Stimulated activated CD8-positive, alpha-beta memory T cell treated with anti-CD3 and anti-CD28 coated beads, Interleukin-12 subunit alpha, Interleukin-12 subunit beta, amount 100 ng/mL, for 4 hours (primary cell): ENCODE measurements at regions not wholly inside any gene's neighbourhood (a gene's known extent, or its start where the extent isn't known, plus 50 kb on each side); places are given as distances from the start of the nearest gene placed in this dataset.
"Not testable (repeated sequence)": the region's sequence is repeated elsewhere in the genome, so short reads cannot be mapped to it uniquely, and the experiment has no call there.

Experiments
- DNase-seq: peaks from one replicate; pipeline ENCODE4 v3.0.0-alpha.2; 2020; ENCODE audit warnings: low read depth

DNA sequence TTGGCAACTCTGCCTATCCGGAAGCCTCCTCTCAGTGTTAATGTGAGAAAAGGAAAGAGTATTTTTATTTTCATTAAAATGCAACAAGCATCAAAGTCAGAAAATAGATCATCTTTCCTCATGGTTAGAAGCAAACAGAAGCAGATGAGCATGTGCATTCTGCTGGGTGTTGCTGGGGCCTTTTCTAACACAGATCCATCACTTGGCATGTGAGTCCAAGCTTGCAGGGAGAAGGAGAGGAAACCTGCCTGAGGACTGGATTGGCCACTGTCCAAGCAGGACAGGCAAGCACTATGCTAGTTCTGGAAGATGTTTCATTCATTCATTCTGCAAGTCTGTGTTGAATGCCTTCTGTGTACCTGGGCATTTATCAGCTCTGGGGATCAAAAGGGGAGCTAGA, 348.7 kb upstream of the PCSK5 start:
- DNase-seq: no peak

DNA sequence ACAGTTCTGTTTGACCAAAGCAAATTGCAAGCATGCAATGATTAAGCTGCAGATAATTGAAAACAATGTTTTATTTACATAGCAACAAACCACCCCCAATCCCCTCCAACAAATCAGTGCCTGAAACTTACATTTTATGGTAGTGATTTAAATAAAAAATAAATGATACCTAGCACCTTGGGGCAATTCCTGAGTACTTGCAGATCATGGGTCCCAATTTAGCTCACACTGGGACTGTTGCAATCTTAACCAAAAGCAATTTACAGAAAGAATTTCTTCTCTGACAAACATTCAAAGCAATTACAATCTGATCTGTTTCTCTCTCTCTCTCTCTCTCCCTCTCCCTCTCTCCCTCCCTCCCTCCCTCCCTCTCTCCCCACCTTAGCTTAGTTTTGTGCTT, 345.7 kb upstream of the PCSK5 start:
- DNase-seq: no peak

DNA sequence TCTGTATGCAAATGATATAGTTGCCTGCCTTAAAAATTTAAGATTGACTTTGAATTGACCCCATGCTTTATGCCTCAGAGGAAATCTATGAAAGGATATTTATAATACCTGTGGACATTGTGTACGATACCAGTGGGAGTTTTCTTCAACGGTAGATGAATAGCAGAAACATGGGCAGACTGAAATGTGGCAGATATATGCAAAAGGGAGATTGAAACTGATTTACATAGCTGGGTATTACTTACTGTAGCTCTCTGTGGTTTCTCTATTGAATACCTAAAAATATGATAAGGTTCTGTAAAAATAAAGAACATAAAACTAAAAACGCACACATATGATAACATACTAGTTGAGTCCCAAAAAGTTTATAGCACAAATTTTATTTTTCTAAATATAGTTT, 345.2 kb upstream of the PCSK5 start:
- no peak for DNase-seq

DNA sequence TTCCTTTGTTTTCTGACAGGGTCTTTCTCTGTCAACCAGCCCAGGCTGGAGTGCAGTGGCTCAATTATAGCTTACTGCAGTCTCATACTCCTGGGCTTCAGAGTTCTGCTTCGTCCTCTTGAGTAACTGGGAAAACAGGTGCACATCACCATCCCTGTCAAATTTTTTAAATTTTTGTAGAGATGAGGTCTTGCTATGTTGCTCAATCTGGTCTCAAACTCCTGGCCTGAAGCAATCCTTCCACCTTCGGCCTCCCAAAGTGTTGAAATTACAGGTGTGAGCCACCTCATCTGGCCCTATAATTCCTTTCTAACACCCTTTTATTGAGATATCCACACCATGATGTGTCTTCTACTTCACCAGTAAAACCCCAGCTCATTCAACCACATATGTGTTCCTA, 341.6 kb upstream of the PCSK5 start:
- DNase-seq: no peak

DNA sequence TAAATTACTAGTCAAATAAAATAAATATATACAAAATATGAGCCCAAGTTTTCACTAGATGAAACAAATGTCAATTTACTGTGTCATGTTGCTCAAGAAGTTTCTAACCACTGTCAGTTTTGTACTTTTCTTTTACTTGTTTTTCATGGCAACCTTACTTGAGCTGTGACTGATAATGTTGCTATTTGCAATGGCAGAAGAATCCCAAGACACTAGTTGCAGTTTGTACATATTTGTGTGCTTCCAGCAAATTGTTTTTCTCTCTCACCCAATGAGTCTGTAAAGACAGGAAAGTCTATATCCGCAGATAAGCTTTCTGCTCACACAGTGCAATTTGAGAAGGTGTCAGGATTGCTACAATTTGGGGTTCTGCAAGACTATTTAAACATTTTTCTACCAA, 338.6 kb upstream of the PCSK5 start:
- no peak for DNase-seq

DNA sequence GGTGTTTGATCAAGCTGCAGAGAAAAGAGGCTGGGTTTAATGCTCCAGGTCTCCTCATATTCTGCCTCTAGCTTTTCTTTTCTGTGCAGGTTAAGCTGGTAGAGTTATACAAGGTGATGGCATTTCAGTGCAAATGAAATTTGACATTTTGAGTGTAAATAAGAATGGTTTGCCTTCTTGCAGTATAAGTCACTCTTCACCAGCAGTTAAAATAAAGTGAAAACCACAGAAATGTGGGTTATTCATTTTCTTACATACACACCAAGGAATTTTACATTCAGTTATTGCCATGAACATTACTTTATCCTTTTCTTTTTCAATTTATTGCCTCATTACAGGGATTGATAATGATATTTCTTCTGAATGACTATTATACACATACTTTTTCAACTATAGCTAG, 337.5 kb upstream of the PCSK5 start:
- DNase-seq: no peak

DNA sequence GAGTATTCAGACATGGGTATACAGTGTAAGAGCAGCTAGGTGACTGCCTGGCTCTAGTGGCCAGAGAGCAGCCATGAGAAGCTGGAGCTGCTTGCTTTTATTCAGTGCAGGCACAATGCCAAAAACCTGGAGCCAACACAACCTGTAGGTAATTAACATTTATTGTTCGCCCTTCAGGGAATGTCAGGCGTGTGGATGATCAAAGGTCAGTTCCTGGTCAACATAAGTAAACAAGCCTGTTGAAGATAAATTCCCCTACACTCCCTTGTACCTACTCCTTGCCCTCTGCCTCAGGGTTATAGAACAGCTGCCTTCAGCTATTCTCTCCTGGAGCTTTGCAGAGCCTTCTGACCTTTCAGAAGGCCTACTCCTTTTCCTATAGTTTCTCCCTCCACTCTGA, 323.7 kb upstream of the PCSK5 start:
- not testable (repeated sequence) for DNase-seq

DNA sequence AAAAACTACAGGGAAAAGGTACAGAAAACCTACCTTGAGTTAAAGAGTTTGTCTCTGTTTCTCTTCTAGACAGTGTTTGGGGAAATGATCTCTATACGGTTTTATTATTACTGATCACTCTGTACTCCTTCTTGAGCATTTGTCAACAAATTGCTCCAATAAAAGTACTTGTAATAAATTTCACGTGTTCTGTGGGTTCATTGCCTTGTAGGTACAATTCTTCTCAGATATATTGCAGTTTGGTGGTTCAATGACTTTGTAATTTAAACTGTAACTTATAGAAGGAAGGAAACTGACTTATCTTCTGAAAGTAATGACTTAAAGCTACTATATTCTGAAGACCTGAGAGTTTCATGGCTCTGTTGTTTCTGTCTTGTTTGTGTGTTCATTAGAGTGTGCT, 319.9 kb upstream of the PCSK5 start:
- DNase-seq: no peak

DNA sequence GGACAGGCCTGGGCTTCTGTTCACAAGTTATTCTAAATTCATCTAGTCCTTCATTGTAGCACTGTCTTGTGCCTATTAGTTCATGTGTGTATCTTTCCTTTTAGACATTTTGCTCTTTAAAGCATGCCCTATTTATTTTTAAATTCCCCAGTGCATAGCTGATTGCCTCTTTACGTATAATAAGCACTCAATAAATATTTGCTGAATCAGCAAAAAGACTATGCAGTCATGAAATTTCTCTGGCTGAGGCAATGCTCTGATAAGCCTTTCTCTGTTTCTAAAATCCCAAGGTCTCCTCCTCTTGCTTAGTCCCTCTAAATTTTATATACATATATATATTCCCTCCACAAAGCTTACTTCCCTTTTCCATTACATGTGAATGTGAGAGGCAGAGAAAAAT, 315.9 kb upstream of the PCSK5 start:
- DNase-seq: no peak

DNA sequence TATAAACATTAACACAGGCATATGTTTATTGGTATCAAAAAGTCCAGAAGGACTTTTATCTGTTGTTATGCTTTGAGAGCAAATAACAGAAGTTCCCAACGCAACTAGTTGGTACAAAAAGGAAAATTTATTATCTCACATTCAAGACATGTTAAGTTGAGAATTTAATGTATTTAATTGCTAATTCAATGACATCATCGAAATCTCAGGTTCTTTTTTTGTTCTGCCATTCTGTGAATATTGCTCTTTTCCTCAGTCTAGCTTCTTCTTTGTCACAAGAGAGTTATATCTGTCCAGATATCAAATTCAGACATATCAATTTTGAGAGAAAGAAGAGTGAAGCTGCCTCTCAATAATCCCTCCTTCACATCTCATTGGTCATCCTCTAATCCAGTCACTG, 307.6 kb upstream of the PCSK5 start:
- no peak for DNase-seq

DNA sequence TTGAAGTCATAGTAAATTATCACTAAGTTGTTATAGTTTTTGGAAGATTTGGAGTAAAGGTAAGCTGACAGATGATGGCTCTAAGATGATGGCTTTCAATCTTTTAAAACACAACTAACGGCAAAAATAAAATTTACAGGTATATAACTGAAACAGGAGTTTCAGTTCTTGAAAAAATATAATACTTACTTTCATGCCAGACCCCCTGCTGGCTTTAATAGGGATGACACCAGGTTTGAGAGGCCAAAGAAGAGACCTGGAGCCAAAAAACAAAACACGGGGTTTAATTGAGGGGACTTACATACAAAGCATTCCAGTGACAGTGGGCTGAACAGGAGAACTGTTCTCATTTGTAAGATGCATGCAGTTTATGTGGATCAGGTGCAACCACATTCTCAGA, 301.7 kb upstream of the PCSK5 start:
- no peak for DNase-seq

DNA sequence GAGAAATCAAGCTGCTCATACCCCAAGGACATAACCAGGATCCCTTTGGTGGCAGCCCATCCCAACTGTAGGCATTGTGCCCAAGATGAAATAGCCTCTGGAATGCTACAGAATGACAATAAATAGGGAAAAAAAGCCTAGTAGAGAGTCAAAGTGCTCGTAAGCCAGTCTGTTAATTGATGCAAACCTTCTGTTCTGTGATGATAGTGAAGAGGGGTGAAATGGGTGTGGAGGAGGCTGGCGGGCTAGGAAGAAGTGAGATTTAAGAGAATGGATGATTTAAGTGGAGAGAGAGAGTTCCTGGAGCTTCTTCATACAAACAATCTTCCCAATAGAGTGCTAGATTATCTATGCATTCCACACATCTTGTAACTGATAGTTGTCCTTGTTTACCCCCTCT, 301.0 kb upstream of the PCSK5 start:
- no peak for DNase-seq

DNA sequence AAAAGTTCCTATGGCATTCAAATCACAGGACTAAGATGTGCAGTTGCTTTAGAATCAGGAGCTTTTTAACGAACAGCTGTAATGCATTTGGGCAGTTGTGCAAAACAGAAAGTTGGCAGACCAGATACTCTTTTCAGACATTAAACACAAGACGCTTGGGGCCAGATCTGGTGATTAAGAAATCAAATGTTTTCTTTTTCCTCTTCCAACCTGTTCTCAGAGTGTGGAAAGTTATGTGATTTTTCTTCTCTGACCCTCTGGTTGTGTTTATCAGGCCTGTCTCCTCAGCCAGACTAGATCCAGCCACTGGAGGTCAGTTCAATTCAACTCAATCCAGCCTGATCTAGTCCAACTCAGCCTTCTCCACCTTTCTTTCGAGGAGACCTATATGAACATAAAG, 298.5 kb upstream of the PCSK5 start:
- no peak for DNase-seq

DNA sequence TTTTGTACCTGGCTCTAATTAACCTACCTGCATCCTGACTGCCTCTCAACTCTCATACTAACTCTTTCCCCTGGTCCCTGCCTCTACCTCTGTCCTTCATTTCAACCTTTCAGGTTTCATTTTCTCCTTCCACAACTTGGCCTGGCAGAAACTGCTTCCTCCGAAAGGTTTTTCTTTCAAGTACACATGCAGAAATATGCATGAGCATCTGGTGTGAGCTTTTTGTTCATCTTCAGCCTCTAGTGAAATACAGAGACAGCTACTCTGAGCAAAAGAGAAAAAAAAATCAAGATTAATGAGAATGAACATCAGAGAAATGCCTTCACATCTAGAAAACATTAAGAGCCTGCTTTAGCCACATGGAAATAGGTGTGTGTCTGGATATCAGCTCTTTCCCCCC, 297.9 kb upstream of the PCSK5 start:
- DNase-seq: no peak

DNA sequence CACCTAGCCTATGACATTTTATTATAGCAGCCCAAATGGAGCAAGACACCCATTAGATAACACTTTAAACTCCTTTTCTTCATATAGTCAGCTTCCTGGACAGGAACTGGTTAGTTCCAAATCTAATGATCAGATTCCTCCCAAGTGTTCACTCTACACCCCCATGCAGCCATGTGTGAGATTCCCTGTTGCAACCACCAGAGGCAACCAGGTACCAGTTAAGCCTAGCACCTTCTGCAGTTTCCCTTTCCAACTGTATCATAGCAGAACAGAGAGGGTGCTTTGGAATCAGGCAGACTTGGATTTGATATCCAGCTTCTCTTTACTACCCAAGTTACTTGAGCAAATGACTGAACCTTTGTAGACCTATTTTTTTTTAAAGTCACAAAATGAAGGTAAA, 296.6 kb upstream of the PCSK5 start:
- DNase-seq: no peak

DNA sequence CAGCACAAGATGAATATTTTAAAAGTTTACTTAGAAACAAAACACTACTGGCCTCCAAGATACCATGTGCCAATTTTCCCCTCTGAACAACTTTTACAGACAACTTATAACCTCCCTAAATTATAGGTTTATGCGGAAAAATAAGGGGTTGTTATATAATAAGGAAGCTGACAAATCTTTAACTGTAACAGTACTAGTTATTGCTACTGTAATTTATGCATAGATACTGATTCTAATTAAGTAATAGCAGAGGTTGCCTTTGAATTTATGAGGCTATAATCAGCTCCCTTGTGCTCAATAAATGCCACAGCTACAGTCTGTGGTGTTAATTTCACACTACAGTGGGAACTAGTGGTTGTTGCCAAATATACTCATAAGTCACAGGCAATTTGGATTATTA, 291.3 kb upstream of the PCSK5 start:
- no peak for DNase-seq

DNA sequence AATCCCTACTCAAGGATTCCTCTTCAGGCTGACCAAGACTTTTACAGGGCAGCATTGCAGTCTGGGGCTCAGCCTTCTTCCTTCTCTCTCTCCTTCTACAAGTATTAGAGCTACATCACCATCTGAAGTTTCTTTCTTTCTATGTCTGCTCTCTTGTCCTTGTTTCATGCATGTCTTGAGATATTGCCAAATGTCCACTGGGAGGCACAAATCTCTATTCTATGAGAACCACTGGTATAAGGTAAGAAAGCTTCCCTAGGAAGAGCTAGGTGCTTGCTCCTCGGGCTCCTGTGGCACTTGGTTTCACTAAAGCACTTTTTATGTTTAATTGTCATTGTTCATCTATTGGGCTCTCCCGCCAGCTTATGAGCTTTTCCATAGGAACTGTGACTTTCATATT, 289.2 kb upstream of the PCSK5 start:
- DNase-seq: no peak

DNA sequence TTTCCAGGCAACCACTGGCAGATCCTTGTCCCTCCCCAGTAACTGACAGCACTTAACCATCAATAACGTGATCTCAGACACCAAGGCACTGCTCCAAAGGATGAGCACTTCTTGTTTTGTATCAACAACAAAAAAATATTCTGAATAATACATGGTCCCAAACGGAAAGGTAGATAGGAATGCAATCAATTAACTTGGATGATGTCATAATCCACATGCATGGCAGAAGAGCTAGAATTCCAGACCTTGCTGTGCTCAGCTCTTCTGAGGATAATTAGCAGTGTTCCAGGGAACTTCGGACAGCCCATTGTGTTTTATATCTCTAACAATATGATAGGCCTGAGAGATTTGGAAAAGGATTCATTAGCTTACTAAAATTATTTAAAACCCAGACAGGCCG, 288.4 kb upstream of the PCSK5 start:
- no peak for DNase-seq

DNA sequence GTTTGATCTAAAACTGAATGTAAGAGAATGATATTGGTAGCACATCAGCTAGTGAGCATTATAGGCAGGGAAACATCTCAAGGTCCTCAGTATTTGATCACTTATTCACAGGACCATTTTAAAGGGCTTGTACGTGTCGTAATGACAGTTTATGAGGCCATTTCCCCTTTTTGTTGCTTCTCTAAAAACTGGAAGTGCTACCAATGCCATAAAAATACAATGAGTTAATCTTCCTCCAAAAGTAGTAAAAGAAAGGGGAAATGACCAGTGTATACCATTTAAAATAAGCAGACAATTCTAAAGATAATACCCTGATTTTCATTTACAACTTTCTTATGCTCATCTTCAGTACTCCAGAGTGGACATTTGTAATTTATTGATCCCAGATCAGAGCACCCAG, 285.8 kb upstream of the PCSK5 start:
- DNase-seq: no peak

DNA sequence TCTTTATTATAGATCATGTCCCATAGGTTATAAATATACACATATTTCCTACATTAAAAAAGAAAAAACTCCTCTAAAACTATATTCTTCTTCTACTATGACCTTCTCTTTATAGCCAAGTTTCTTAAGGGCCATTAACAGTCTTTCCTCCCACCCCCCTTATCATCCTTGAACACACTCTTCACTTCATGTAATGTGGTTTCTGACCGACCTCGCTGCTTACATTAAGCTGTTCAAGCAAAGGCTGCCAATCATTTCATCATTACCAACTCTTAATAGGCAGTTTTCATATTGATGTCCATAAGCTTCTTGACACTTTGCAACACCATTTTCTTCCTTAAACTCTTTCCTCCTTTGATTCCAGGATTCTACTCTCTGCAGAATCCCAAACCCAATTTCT, 283.0 kb upstream of the PCSK5 start:
- DNase-seq: no peak

DNA sequence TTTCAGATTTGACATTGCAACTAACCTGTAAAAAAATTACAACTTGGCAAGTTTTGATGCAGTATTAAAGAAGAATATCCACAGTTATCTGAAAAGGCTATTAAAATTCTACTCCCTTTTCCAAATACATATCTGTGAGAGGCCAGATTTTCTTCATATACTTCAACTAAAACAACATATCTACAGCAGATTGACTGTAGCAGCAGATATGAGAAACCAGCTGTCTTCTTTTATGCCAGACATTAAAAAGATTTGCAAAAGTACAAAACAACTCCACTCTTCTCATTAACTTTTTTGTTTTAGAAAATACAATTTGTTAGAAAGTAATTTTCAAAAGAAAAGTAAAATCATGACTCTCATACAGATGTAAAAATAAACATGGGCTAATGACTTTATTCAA, 281.1 kb upstream of the PCSK5 start:
- DNase-seq: no peak

DNA sequence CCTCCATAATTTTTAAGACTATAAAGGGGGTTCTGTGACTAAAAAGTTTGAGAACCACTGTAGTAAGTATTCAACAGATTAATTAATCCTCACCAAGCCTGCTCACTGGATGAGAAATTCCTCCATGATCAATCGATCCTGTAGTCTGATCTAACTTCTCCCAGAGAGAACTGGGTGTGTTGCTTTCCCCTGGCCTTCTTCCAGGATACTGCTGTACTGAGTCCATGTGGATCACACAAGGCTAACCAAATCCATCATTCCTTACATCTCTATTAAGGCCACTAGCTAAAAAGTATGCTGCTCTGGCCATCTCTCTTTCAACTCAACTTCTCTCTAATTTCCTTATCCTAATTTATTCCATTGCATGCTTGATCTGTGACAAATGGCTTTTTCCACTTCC, 280.2 kb upstream of the PCSK5 start:
- DNase-seq: no peak

DNA sequence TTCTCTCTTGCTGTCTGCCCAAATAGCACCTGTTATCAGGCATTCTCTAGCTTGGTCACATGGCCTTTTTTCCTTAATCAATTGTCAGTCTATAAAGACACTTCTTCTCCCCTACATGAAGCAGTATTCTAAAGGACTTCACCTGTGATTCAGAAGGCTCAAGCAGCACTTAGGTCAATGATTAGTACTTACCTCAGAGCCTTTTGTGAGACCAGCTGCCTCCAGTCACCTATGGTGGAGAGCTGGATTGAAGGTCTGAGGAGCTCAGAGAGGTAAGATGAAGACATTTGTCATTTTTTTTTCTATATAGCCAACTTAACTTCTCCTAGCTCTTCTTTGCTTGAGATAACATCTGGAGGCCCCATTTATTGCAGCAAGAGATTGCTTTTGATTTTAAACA, 278.3 kb upstream of the PCSK5 start:
- no peak for DNase-seq

DNA sequence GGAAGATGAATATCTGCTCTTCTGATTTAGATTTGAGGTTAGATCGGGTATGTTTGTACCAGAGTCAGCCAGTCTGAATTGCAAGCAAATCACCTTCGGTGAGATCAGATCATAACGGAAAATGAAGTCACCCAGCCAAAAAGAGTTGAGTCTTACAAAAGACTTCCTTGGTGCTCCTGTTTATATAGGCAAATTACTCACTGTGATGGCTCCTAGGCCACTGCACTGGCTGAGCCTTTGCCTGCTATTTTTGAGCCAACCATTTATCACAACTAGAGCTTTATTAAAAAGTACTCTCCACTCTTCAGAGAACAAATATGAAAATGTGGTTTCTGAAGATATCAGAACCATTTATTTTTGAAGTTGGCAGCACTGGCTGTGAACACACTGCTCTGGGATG, 277.7 kb upstream of the PCSK5 start:
- no peak for DNase-seq

DNA sequence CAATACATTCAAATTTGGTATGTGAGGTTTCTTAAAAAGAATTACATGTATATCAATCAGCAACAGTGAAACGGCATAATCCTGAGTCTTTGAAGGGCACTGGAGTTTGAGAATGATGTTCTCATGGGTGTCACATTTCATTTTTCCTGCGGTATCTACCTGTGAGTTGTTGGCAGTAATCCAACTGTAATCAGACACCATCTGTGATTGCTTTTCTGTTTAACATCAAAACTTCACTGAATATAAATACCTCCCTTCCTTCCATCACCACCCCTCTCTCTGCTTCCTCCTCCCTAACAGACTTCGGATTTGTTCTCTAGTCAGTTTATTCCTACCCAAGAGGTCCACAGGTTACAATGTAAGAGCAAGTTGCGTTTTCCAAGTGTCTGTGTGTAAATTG, 275.2 kb upstream of the PCSK5 start:
- DNase-seq: no peak

DNA sequence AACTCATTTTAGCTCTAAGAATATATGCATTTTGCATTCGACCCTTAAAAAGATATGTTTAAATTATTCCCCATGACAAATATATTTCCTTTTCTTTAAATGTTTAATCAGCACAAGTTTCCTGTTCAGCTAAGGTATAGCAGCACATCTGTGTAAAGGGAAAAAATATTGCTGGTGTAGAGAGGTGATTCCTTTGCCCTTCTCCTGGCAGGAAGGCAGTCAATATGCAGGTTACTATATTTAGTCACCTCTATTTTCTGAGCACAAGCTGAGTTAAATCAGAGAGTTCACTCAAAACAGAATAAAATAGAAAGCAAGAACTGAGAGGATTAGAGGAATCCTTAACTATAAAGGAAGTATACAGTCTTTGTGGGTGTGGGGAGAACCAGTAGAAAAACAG, 274.4 kb upstream of the PCSK5 start:
- DNase-seq: no peak
